ENCODE measurements at regions not wholly inside any gene's neighbourhood (a gene's known extent, or its start where the extent isn't known, plus 50 kb on each side); places are given as distances from the start of the nearest gene placed in this dataset.

DNA sequence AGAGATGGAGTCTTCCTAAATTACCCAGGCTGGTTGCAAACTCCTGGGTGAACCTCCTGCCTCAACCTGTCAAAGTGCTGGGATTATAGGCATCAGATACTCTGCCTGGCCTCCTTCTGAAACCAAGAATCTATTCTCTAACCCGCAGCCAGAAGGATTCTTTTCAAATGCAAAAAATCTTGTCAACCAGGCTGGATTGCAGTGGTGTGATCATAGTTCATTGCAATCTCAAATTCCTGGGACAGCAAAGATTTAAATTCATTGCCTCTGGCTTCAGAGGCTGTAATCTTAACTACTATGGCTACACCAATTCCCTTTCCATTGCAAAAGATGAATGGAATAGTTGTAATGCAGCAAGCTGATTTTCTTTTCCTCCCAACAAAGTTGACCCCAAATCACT, 106.3 kb upstream of the TBX3 start:
- intact Hi-C loops (cut with DNase I; ENCODE audit: low total_unique reads), result no loop called here
- H3K4me1 ChIP-seq, result no peaks in the 10 kb centered on the region
- H3K27ac ChIP-seq, result no peak overlapping the region
- no peak for DNase-seq (ENCODE audit: low spot score in 2 of 2)
- TF ChIP-seq POLR2AphosphoS5 (IDR thresholded peaks at IDR 0.05), result no peak
- H3K9me3 ChIP-seq, result no peaks in the 10 kb centered on the region
- no peaks in the 10 kb centered on the region for H3K36me3 ChIP-seq
- no peak overlapping the region for H3K4me3 ChIP-seq
- no peaks in the 10 kb centered on the region for H3K27me3 ChIP-seq

- H3K9me3 ChIP-seq, result no peaks in the 10 kb centered on the region
- H3K36me3 ChIP-seq, result no peaks in the 10 kb centered on the region
- H3K4me1 ChIP-seq, result no peaks in the 10 kb centered on the region
- TF ChIP-seq POLR2A (IDR thresholded peaks at IDR 0.05) (no peak), POLR2AphosphoS5 (IDR thresholded peaks at IDR 0.05) (no peak), CTCF (IDR thresholded peaks at IDR 0.05) (no peak)
- H3K4me3 ChIP-seq, result no peak overlapping the region
- H3K27ac ChIP-seq, result no peak overlapping the region
- intact Hi-C loops (cut with DNase I; ENCODE audit: low total_unique reads), result no loop called here
- DNase-seq (ENCODE audit: low spot score in 2 of 2), result no peak
- no peaks in the 10 kb centered on the region for H3K27me3 ChIP-seq
These were observed 105.8 kb upstream of the TBX3 start for GRCh38 chr12:114789821-114790220.

DNA sequence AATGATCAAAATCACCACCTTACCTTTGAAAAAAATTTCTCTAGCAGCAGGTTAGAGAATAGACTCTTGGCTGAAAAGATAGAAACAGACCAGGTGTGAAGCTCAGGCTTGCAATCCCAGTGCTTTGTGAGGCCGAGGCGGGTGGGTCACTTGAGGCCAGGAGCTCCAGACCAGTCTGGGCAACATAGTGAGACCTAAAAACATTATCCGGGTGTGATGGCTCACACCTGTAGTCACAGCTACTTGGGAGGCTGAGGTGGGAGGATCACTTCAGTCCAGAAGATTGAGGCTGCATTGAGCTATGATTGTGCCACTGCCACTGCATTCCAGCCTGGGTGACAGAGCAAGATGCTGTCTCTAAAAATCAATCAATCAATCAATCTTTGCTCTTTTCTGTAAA, 105.3 kb upstream of the TBX3 start:
- Histone ChIP-seq H3K9me3 (no peaks in the 10 kb centered on the region), H3K36me3 (no peaks in the 10 kb centered on the region), H3K4me1 (no peaks in the 10 kb centered on the region), H3K4me3 (no peak overlapping the region), H3K27me3 (no peaks in the 10 kb centered on the region), H3K27ac (no peak overlapping the region)
- DNase-seq (ENCODE audit: low spot score in 2 of 2), result no peak
- TF ChIP-seq POLR2A (IDR thresholded peaks at IDR 0.05) (no peak), POLR2AphosphoS5 (IDR thresholded peaks at IDR 0.05) (no peak), CTCF (IDR thresholded peaks at IDR 0.05) (no peak)
- intact Hi-C loops (cut with DNase I; ENCODE audit: low total_unique reads), result no loop called here

DNA sequence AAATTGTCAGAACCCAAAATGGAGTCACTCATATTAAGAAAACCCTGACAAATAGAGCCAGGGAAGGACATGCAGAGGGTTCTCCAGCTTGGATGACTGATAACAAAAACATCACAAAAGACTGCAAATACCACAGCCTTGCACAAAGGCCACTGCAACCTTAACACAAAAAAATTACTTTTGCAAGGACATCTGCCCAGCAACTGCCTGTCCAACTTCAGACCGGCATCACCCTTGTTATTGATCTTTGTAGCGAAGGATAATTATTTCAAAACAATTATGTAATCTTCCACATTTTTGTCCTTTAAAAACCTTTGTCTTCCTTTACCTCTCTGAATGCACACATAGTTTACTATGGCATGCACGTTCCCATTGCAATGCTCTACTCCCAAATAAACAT, 100.6 kb upstream of the TBX3 start:
- Histone ChIP-seq H3K4me3 (no peak overlapping the region), H3K27ac (no peak overlapping the region), H3K36me3 (no peaks in the 10 kb centered on the region), H3K4me1 (no peaks in the 10 kb centered on the region), H3K9me3 (no peaks in the 10 kb centered on the region), H3K27me3 (no peaks in the 10 kb centered on the region)
- TF ChIP-seq POLR2AphosphoS5 (IDR thresholded peaks at IDR 0.05), result no peak
- TF ChIP-seq CTCF (IDR thresholded peaks at IDR 0.05), result no peak
- intact Hi-C loops (cut with DNase I; ENCODE audit: low total_unique reads), result no loop called here
- DNase-seq (ENCODE audit: low spot score in 2 of 2), result no peak

GRCh38 chr12:114783089-114783618, 99.2 kb upstream of the TBX3 start:
- intact Hi-C loops (cut with DNase I; ENCODE audit: low total_unique reads), result no loop called here
- Histone ChIP-seq H3K9me3 (no peaks in the 10 kb centered on the region), H3K36me3 (no peaks in the 10 kb centered on the region), H3K27me3 (no peaks in the 10 kb centered on the region), H3K4me1 (no peaks in the 10 kb centered on the region), H3K4me3 (no peak overlapping the region), H3K27ac (no peak overlapping the region)
- TF ChIP-seq POLR2AphosphoS5 (IDR thresholded peaks at IDR 0.05), result no peak
- no peak for TF ChIP-seq CTCF (IDR thresholded peaks at IDR 0.05)
- TF ChIP-seq POLR2A (IDR thresholded peaks at IDR 0.05), result no peak
- no peak for DNase-seq (ENCODE audit: low spot score in 2 of 2)
